SK-N-SH (cell line): ENCODE measurements at regions not wholly inside any gene's neighbourhood (a gene's known extent, or its start where the extent isn't known, plus 50 kb on each side); places are given as distances from the start of the nearest gene placed in this dataset.

ENCODE experiments used
- CTCF ChIA-PET: fragments of 300-600, 350-600 bp; formaldehyde crosslinking; extraction: SDS; loops from one replicate; lab custom pipeline; 2021; lab: Yijun Ruan, JAX
- POLR2A ChIA-PET: fragments of 350-600 bp; sonication (Branson Sonifier 250); formaldehyde crosslinking; extraction: SDS; loops from one replicate; lab custom pipeline; 2020; ENCODE audit warnings: antibody characterized with exemption, inconsistent platforms; lab: Yijun Ruan, JAX
- DNase-seq: peaks from one replicate; pipeline ENCODE4 v3.0.0; 2012
- H2AFZ ChIP-seq: fragments of 200-600 bp; sonication (generic); 2 replicates; pipeline ENCODE4 v1.8.1; 2016; ENCODE audit warnings: antibody characterized with exemption, mild to moderate bottlenecking, low read depth
- H3F3A ChIP-seq: fragments of 200-600 bp; sonication (generic); replicated peaks from 2 replicates; pipeline ENCODE3; 2016; ENCODE audit warnings: antibody characterized with exemption, mild to moderate bottlenecking; ENCODE audit not compliant: insufficient read depth
- H3K27ac ChIP-seq, 2 experiments: fragments of 200-500 bp in 1 of 2; fragments of 200-600 bp in 1 of 2; sonication (Bioruptor generic) in 1 of 2; sonication (generic), shearing (Covaris generic) in 1 of 2; 2 replicates each; pipeline versions ENCODE4 v1.5.1 to v1.6.1; 2014 to 2016; ENCODE audit warnings: low read depth in 2 of 2, inconsistent platforms in 1 of 2, low read length in 1 of 2, mild to moderate bottlenecking in 1 of 2, mixed read lengths in 1 of 2
- H3K27me3 ChIP-seq: fragments of 200-600 bp; sonication (generic), shearing (Covaris generic); 2 replicates; pipeline ENCODE4 v1.6.1; 2016; ENCODE audit warnings: mixed run types; ENCODE audit not compliant: insufficient read depth
- H3K36me3 ChIP-seq, 2 experiments: fragments of 200-500 bp in 1 of 2; fragments of 200-600 bp in 1 of 2; sonication (Bioruptor generic) in 1 of 2; sonication (generic) in 1 of 2; replicated peaks in 1 of 2; 2 replicates each; pipeline versions ENCODE3 to v1.5.1; 2014 to 2016; ENCODE audit warnings: low read length in 1 of 2, mild to moderate bottlenecking in 1 of 2; ENCODE audit not compliant: insufficient read depth in 2 of 2, control insufficient read depth in 1 of 2
- H3K4me1 ChIP-seq, 2 experiments: fragments of 200-500 bp in 1 of 2; fragments of 200-600 bp in 1 of 2; sonication (Bioruptor generic) in 1 of 2; sonication (generic), shearing (Covaris generic) in 1 of 2; 2 replicates each; pipeline versions ENCODE4 v1.5.1 to v1.6.1; 2014 to 2016; ENCODE audit warnings: low read depth in 1 of 2, low read length in 1 of 2, mixed run types in 1 of 2; ENCODE audit not compliant: insufficient read depth in 2 of 2, control insufficient read depth in 1 of 2
- H3K4me2 ChIP-seq: fragments of 200-600 bp; sonication (generic), shearing (Covaris generic); 2 replicates; pipeline ENCODE4 v1.6.1; 2017; ENCODE audit warnings: mixed run types
- H3K4me3 ChIP-seq, 2 experiments: fragments of 200-500 bp in 1 of 2; fragments of 200-600 bp in 1 of 2; sonication (Bioruptor generic) in 1 of 2; sonication (generic), shearing (Covaris generic) in 1 of 2; 2 replicates each; pipeline versions ENCODE4 v1.5.1 to v1.8.1; 2014 to 2016; ENCODE audit warnings: low read depth in 2 of 2, inconsistent platforms in 1 of 2, low read length in 1 of 2, mild to moderate bottlenecking in 1 of 2, mixed read lengths in 1 of 2, moderate library complexity in 1 of 2
- H3K79me2 ChIP-seq: fragments of 200-600 bp; sonication (generic); 2 replicates; pipeline ENCODE4 v1.8.1; 2017; ENCODE audit warnings: mild to moderate bottlenecking; ENCODE audit not compliant: insufficient read depth
- H3K9ac ChIP-seq: fragments of 200-600 bp; sonication (generic); 2 replicates; pipeline ENCODE4 v1.6.1; 2017; ENCODE audit warnings: mixed run types
- H3K9me2 ChIP-seq: fragments of 200-600 bp; sonication (generic); 2 replicates; pipeline ENCODE4 v1.6.1; 2017; ENCODE audit warnings: mixed run types
- H3K9me3 ChIP-seq: fragments of 200-600 bp; sonication (generic); 2 replicates; pipeline ENCODE4 v1.6.1; 2017; ENCODE audit warnings: mixed run types, mild to moderate bottlenecking, moderate library complexity
- H4K20me1 ChIP-seq: fragments of 200-600 bp; sonication (generic); 2 replicates; pipeline ENCODE4 v1.6.1; 2017; ENCODE audit warnings: mild to moderate bottlenecking, mixed run types; ENCODE audit not compliant: insufficient read depth
- CHD2 ChIP-seq: fragments of 150-350 bp; IDR thresholded peaks from 2 replicates; pipeline ENCODE4 v1.6.1; 2018; ENCODE audit warnings: low read length; ENCODE audit not compliant: partially characterized antibody
- EP300 ChIP-seq, 2 experiments: IDR thresholded peaks; 2 replicates each; pipeline versions ENCODE4 v1.4.0 to v1.6.1; 2012; ENCODE audit warnings: borderline replicate concordance in 1 of 2, low read depth in 1 of 2, low read length in 1 of 2
- FOSL2 ChIP-seq: IDR thresholded peaks from 2 replicates; pipeline ENCODE4 v1.4.0; 2012; ENCODE audit warnings: low read depth, mild to moderate bottlenecking, moderate library complexity, borderline replicate concordance
- FOXM1 ChIP-seq: IDR thresholded peaks from 2 replicates; pipeline ENCODE4 v1.4.0; 2012; ENCODE audit warnings: low read depth, mild to moderate bottlenecking
- NFIC ChIP-seq: IDR thresholded peaks from 2 replicates; pipeline ENCODE4 v1.4.0; 2012; ENCODE audit warnings: borderline replicate concordance
- NRF1 ChIP-seq: IDR thresholded peaks from 2 replicates; pipeline ENCODE4 v1.6.1; 2012; ENCODE audit warnings: low read depth, mild to moderate bottlenecking, low read length
- POLR2AphosphoS5 ChIP-seq: IDR thresholded peaks from 2 replicates; pipeline ENCODE4 v1.6.1; 2012; ENCODE audit warnings: low read depth, low read length
- RCOR1 ChIP-seq: fragments of 150-350 bp; IDR thresholded peaks from 2 replicates; pipeline ENCODE4 v1.6.1; 2017; ENCODE audit warnings: antibody characterized with exemption, low read length
- RFX5 ChIP-seq: IDR thresholded peaks from 2 replicates; pipeline ENCODE4 v1.6.1; 2012; ENCODE audit warnings: mild to moderate bottlenecking, improper control_type of control experiment, low read length
- SMC3 ChIP-seq: IDR thresholded peaks from 2 replicates; pipeline ENCODE4 v1.6.1; 2012; ENCODE audit warnings: low read depth, low read length, improper control_type of control experiment
- TAF1 ChIP-seq: IDR thresholded peaks from 2 replicates; pipeline ENCODE4 v1.6.1; 2012; ENCODE audit warnings: low read depth, mild to moderate bottlenecking, low read length, moderate library complexity, borderline replicate concordance
- TCF12 ChIP-seq: IDR thresholded peaks from 2 replicates; pipeline ENCODE4 v1.4.0; 2012
- YY1 ChIP-seq: IDR thresholded peaks from 2 replicates; pipeline ENCODE4 v1.4.0; 2012; ENCODE audit warnings: low read depth, mild to moderate bottlenecking
- WGBS: methylation state at CpG from one replicate; pipeline ENCODE4 v1.1.6; 2017; ENCODE audit warnings: low lambda C conversion rate; 5-methylcytosine and 5-hydroxymethylcytosine counted together
- TF ChIP-seq, protein P1 (sequence below): fragments of 150-350 bp; IDR thresholded peaks from 2 replicates; pipeline ENCODE4 v1.6.1; 2016; ENCODE audit warnings: mild to moderate bottlenecking, low read depth, low read length
- TF ChIP-seq, protein P2 (sequence below): fragments of 150-350 bp; IDR thresholded peaks from 2 replicates; pipeline ENCODE4 v1.6.1; 2017; ENCODE audit warnings: antibody characterized with exemption, low read length, low read depth, borderline replicate concordance
- TF ChIP-seq, protein P3 (sequence below): IDR thresholded peaks from 2 replicates; pipeline ENCODE4 v1.6.1; 2012; ENCODE audit warnings: mild to moderate bottlenecking, low read depth, low read length, moderate library complexity
- TF ChIP-seq, protein P4 (sequence below): fragments of 200-600 bp; sonication (generic); IDR thresholded peaks from 2 replicates; pipeline ENCODE4 v1.6.1; 2017; ENCODE audit warnings: antibody characterized with exemption, mild to moderate bottlenecking, moderate library complexity

GRCh38 chr10:2459713-2460112 is 607.6 kb upstream of the PFKP start:
- Histone ChIP-seq H3K4me3 (no peak overlapping the region; a peak in 1 of 4 replicates), H2AFZ (no peak overlapping the region), H3K79me2 (no peaks in the 10 kb centered on the region), H3K4me1 (no peaks in the 10 kb centered on the region), H3K9me2 (no peaks in the 10 kb centered on the region), H3K27ac (no peak overlapping the region), H3F3A (no peaks in the 10 kb centered on the region), H3K9ac (no peak overlapping the region), H3K27me3 (no peaks in the 10 kb centered on the region), H3K9me3 (peaks cover 7% of the 10 kb centered on the region; the same call in 1 of the 2 replicates), H4K20me1 (no peaks in the 10 kb centered on the region), H3K36me3 (no peaks in the 10 kb centered on the region), H3K4me2 (no peak overlapping the region)
- DNase-seq = no peak
- TF ChIP-seq, protein P1, sequence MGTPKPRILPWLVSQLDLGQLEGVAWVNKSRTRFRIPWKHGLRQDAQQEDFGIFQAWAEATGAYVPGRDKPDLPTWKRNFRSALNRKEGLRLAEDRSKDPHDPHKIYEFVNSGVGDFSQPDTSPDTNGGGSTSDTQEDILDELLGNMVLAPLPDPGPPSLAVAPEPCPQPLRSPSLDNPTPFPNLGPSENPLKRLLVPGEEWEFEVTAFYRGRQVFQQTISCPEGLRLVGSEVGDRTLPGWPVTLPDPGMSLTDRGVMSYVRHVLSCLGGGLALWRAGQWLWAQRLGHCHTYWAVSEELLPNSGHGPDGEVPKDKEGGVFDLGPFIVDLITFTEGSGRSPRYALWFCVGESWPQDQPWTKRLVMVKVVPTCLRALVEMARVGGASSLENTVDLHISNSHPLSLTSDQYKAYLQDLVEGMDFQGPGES = no peak
- no peak for TF ChIP-seq FOXM1
- TF ChIP-seq RCOR1 = no peak
- no peak for TF ChIP-seq SMC3
- no peak for TF ChIP-seq EP300 (IDR thresholded peaks at IDR 0.05; ENCODE audit: borderline replicate concordance in 1 of 2, low read depth in 1 of 2, low read length in 1 of 2)
- no peak for TF ChIP-seq TAF1
- TF ChIP-seq, protein P2, sequence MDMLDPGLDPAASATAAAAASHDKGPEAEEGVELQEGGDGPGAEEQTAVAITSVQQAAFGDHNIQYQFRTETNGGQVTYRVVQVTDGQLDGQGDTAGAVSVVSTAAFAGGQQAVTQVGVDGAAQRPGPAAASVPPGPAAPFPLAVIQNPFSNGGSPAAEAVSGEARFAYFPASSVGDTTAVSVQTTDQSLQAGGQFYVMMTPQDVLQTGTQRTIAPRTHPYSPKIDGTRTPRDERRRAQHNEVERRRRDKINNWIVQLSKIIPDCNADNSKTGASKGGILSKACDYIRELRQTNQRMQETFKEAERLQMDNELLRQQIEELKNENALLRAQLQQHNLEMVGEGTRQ = no peak
- ChIA-PET CTCF (no interaction called here), POLR2A (no interaction called here)
- WGBS = 10% methylated on average over 2 of the region's 2 CpGs

- Histone ChIP-seq H3K9ac (no peak overlapping the region), H3K27ac (no peak overlapping the region), H2AFZ (no peak overlapping the region), H3K4me1 (no peaks in the 10 kb centered on the region), H3K27me3 (no peaks in the 10 kb centered on the region), H3K9me3 (peaks cover 7% of the 10 kb centered on the region; the same call in 1 of the 2 replicates), H3K36me3 (no peaks in the 10 kb centered on the region), H3K4me3 (no peak overlapping the region), H3K79me2 (no peaks in the 10 kb centered on the region), H3K4me2 (no peak overlapping the region), H3F3A (no peaks in the 10 kb centered on the region), H3K9me2 (no peaks in the 10 kb centered on the region), H4K20me1 (no peaks in the 10 kb centered on the region)
- TF ChIP-seq RFX5 (no peak), FOSL2 (no peak), TCF12 (no peak), CHD2 (no peak), NFIC (no peak), POLR2AphosphoS5 (no peak), YY1 (no peak), NRF1 (no peak)
- TF ChIP-seq, protein P3, sequence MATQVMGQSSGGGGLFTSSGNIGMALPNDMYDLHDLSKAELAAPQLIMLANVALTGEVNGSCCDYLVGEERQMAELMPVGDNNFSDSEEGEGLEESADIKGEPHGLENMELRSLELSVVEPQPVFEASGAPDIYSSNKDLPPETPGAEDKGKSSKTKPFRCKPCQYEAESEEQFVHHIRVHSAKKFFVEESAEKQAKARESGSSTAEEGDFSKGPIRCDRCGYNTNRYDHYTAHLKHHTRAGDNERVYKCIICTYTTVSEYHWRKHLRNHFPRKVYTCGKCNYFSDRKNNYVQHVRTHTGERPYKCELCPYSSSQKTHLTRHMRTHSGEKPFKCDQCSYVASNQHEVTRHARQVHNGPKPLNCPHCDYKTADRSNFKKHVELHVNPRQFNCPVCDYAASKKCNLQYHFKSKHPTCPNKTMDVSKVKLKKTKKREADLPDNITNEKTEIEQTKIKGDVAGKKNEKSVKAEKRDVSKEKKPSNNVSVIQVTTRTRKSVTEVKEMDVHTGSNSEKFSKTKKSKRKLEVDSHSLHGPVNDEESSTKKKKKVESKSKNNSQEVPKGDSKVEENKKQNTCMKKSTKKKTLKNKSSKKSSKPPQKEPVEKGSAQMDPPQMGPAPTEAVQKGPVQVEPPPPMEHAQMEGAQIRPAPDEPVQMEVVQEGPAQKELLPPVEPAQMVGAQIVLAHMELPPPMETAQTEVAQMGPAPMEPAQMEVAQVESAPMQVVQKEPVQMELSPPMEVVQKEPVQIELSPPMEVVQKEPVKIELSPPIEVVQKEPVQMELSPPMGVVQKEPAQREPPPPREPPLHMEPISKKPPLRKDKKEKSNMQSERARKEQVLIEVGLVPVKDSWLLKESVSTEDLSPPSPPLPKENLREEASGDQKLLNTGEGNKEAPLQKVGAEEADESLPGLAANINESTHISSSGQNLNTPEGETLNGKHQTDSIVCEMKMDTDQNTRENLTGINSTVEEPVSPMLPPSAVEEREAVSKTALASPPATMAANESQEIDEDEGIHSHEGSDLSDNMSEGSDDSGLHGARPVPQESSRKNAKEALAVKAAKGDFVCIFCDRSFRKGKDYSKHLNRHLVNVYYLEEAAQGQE = no peak
- TF ChIP-seq, protein P4, sequence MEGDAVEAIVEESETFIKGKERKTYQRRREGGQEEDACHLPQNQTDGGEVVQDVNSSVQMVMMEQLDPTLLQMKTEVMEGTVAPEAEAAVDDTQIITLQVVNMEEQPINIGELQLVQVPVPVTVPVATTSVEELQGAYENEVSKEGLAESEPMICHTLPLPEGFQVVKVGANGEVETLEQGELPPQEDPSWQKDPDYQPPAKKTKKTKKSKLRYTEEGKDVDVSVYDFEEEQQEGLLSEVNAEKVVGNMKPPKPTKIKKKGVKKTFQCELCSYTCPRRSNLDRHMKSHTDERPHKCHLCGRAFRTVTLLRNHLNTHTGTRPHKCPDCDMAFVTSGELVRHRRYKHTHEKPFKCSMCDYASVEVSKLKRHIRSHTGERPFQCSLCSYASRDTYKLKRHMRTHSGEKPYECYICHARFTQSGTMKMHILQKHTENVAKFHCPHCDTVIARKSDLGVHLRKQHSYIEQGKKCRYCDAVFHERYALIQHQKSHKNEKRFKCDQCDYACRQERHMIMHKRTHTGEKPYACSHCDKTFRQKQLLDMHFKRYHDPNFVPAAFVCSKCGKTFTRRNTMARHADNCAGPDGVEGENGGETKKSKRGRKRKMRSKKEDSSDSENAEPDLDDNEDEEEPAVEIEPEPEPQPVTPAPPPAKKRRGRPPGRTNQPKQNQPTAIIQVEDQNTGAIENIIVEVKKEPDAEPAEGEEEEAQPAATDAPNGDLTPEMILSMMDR = no peak
- ChIA-PET CTCF (no interaction called here), POLR2A (no interaction called here)
- no peak for DNase-seq
- 36% methylated on average over 7 of the region's 7 CpGs for WGBS
Observed at GRCh38 chr10:2456834-2457233, 610.5 kb upstream of the PFKP start.
